ENCODE measurements at regions not wholly inside any gene's neighbourhood (a gene's known extent, or its start where the extent isn't known, plus 50 kb on each side); places are given as distances from the start of the nearest gene placed in this dataset.
"Not testable (repeated sequence)": the region's sequence is repeated elsewhere in the genome, so short reads cannot be mapped to it uniquely, and the experiment has no call there.

DNA sequence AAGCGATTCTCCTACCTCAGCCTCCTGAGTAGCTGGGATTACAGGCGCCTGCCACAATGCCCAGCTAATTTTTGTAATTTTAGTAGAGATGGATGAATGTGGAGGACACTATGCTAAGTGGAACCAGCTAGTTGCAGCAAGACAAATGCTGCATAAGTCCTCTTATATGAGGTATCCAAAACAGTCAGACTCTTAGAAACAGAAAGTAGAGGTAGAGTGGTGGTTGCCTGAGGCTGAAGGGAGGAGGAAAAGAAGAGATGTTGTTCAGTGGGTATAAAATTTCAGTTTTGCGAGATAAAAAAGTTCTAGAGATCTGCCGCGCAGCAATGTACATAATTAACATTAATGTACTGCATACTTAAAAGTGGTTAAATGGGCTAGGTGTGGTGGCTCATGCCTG, 145.3 kb upstream of the SPRED2 start:
- Histone ChIP-seq H3K36me3 (no peaks in the 10 kb centered on the region), H3K27ac (peak overlapping the region; percentile 78 to 82), H3K4me1 (peaks cover 2 to 20% of the 10 kb centered on the region in 2 donors), H3K27me3 (no peaks in the 10 kb centered on the region), H3K4me3 (no peak overlapping the region), H3K9me3 (no peaks in the 10 kb centered on the region)
- TF ChIP-seq, protein P1, sequence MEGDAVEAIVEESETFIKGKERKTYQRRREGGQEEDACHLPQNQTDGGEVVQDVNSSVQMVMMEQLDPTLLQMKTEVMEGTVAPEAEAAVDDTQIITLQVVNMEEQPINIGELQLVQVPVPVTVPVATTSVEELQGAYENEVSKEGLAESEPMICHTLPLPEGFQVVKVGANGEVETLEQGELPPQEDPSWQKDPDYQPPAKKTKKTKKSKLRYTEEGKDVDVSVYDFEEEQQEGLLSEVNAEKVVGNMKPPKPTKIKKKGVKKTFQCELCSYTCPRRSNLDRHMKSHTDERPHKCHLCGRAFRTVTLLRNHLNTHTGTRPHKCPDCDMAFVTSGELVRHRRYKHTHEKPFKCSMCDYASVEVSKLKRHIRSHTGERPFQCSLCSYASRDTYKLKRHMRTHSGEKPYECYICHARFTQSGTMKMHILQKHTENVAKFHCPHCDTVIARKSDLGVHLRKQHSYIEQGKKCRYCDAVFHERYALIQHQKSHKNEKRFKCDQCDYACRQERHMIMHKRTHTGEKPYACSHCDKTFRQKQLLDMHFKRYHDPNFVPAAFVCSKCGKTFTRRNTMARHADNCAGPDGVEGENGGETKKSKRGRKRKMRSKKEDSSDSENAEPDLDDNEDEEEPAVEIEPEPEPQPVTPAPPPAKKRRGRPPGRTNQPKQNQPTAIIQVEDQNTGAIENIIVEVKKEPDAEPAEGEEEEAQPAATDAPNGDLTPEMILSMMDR (IDR thresholded peaks at IDR 0.05) = no peak
- intact Hi-C loops (cut with DNase I) = loop anchor here (2.0 kb wide), 2 partner anchors 27 to 145 kb away; partner anchors contain the start of gene SPRED2
- no peak for DNase-seq (ENCODE audit: low spot score in 2 of 2)

DNA sequence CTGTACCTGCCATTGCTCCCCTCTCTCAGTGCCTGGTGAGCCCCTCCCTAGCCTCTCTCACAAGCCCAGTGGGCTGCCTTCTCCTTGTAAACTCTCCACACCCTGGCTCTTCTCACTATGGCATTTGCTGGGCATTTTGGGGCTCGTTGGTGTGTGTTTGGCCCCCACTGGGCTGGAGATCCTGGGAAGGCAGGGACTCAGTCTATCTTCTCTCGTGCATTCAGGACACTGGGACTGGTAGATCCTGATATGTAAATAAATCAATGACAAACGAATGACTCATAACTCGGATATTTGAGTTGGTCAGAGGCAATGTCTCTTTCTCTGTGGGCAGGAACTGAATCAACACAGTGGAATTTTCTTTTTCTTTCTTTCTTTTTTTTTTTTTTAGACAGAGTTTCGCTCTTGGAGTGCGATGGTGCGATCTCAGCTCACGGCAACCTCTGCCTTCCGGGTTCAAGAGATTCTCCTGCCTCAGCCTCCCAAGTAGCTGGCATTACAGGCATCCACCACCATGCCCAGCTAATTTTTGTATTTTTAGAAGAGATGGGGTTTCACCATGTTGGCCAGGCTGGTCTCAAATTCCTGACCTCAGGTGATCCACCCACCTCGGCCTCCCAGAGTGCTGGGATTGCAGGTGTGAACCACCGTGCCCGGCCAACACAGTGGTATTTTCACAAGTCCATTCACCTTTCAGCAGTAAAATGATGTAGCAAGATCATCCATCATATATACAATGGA, 144.6 kb upstream of the SPRED2 start:
- Histone ChIP-seq H3K9me3 (no peaks in the 10 kb centered on the region), H3K36me3 (no peaks in the 10 kb centered on the region), H3K27me3 (no peaks in the 10 kb centered on the region), H3K4me1 (peaks cover 2 to 20% of the 10 kb centered on the region in 2 donors), H3K27ac (peak overlapping the region; percentile 78 to 82), H3K4me3 (peak overlapping the region in 1 of 2 donors; percentile 43)
- no peak for DNase-seq (ENCODE audit: low spot score in 2 of 2)
- TF ChIP-seq, protein P1 (IDR thresholded peaks at IDR 0.05) = no peak
- intact Hi-C loops (cut with DNase I) = loop anchor here (2.0 kb wide), 2 partner anchors 28 to 144 kb away; partner anchors contain the start of gene SPRED2

DNA sequence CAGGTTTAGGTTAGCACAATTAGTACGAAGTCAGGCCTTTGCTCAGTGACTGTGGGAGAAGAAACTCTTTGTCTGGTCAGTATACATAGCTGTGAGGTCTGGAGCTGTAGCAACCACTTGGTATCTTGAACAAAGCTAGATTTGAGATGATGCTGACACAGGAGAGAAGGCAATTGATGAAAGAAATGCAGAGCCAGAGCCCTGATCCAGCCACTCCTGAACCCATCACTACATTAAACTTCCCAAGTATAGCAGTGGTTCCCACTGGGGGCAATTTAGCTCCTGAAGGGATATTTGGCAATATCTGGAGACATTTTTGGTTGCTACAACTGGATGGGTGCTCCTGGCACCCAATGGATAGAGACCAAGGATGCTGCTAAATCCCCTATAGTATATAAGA, 143.9 kb upstream of the SPRED2 start:
- H3K27ac ChIP-seq = peak overlapping the region; percentile 78 to 82

DNA sequence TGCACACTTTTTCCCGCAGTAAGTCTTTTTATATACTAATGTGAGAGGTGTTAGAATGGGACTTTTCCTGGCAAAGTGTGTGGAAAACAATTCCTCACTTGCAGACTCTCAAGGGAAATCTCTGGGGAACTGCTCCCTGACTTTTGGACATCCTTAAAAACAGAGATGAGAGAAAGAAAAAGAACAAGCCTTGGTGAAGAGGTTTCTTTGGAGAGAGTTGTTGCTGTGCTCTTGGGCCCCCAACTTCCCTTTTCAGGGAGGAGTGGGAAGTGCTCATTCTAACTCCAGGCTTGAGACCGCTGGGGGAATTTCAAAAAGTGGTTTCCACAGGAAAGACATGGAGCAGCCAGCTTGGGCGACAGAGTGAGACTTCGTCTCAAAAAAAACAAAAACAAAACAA, 142.6 kb upstream of the SPRED2 start:
- H3K4me1 ChIP-seq = peaks cover 2 to 20% of the 10 kb centered on the region in 2 donors
- intact Hi-C loops (cut with DNase I) = loop anchor here (5.0 kb wide), 2 partner anchors 308 to 533 kb away; no protein-coding TSS in a partner anchor

More for the DNA sequence above, 143.9 kb upstream of the SPRED2 start:
- intact Hi-C loops (cut with DNase I) = loop anchor here (2.0 kb wide), 2 partner anchors 29 to 143 kb away; partner anchors contain the start of gene SPRED2
- DNase-seq (ENCODE audit: low spot score in 2 of 2) = no peak
- Histone ChIP-seq H3K4me3 (no peak overlapping the region), H3K36me3 (no peaks in the 10 kb centered on the region), H3K9me3 (no peaks in the 10 kb centered on the region), H3K27me3 (no peaks in the 10 kb centered on the region), H3K4me1 (peaks cover 2 to 20% of the 10 kb centered on the region in 2 donors)
- TF ChIP-seq, protein P1 (IDR thresholded peaks at IDR 0.05) = no peak

DNA sequence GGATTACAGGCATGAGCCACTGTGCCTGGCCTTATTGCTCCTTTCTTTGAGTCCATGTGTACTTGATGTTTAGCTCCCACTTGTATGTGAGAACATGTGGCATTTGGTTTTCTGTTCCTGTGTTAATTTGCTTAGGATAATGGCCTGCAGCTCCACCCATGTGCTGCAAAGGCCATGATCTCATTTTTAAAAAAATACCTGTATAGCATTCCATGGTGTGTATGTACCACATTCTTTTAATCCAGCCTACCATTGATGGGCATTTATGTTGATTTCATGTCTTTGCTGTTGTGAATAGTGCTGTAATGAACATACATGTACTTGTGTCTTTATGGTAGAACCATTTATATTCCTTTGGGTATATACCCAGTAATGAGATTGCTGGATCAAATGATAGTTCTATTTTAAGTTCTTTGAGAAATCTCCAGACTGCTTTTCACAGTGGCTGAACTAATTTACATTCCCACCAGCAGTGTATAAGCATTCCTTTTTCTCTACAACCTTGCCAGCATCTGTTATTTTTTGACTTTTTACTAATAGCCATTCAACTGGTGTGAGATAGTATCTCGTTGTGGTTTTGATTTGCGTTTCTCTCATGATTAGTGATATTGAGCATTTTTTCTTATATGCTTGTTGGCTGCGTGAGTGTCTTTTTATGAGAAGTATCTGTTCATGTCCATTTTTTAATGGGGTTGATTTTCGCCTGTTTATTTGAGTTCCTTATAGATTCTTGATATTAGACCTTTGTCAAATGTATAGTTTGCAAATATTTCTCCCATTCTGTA, 136.4 kb upstream of the SPRED2 start:
- H3K4me1 ChIP-seq; H3K27me3 ChIP-seq; H3K27ac ChIP-seq; H3K9me3 ChIP-seq; DNase-seq (ENCODE audit: low spot score in 2 of 2); H3K4me3 ChIP-seq; intact Hi-C loops (cut with DNase I); H3K36me3 ChIP-seq: not testable (repeated sequence)

More for the DNA sequence above, 142.6 kb upstream of the SPRED2 start:
- Histone ChIP-seq H3K9me3 (no peaks in the 10 kb centered on the region), H3K27ac (peak overlapping the region; percentile 78 to 82), H3K4me3 (no peak overlapping the region), H3K36me3 (no peaks in the 10 kb centered on the region), H3K27me3 (no peaks in the 10 kb centered on the region)
- TF ChIP-seq, protein P1 (IDR thresholded peaks at IDR 0.05) = no peak
- DNase-seq (ENCODE audit: low spot score in 2 of 2) = no peak

DNA sequence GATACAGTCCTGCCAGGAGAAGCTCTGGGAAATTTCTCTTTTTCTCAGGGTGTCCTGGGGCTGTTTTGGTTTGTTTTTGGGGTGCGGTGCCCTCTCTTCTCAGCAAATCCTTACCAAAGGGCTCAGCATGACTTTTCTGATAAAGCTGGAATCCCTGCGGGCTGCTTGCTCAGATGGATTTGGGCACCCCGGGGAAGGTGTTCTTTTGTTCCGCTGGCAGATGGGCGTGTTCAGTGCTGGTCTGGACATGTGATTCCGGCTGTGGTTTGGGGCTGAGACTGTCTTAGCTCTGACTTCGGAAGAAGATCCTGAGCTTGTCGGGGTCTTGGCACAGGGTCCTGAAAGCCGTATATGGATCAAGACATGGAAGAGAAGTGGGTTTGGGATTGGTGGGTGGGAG, 134.2 kb upstream of the SPRED2 start:
- intact Hi-C loops (cut with DNase I) = no loop called here
- TF ChIP-seq, protein P1 (IDR thresholded peaks at IDR 0.05) = no peak

More for the DNA sequence above, 134.2 kb upstream of the SPRED2 start:
- DNase-seq (ENCODE audit: low spot score in 2 of 2) = no peak
- Histone ChIP-seq H3K4me3 (no peak overlapping the region), H3K9me3 (no peaks in the 10 kb centered on the region), H3K36me3 (no peaks in the 10 kb centered on the region), H3K27me3 (no peaks in the 10 kb centered on the region), H3K4me1 (no peaks in the 10 kb centered on the region), H3K27ac (no peak overlapping the region)

Data from ascending aorta (tissue), 2 donors.